Activated CD4-positive, alpha-beta T cell treated with anti-CD3 and anti-CD28 coated beads, Interleukin-2, amount 10 ng/mL, durations not matched to agents 7 days and 5 days (primary cell): ENCODE measurements at regions not wholly inside any gene's neighbourhood (a gene's known extent, or its start where the extent isn't known, plus 50 kb on each side); places are given as distances from the start of the nearest gene placed in this dataset.

Experiments used
- CTCF ChIA-PET: fragments of 350-600 bp; sonication (Branson Sonifier 250); formaldehyde crosslinking; loops from one replicate; lab custom pipeline; 2021; ENCODE audit warnings: antibody characterized with exemption; lab: Charles Lee
- POLR2A ChIA-PET: fragments of 350-600 bp; sonication (Branson Sonifier 250); formaldehyde crosslinking; loops from one replicate; lab custom pipeline; 2021; ENCODE audit warnings: antibody characterized with exemption; lab: Charles Lee
- DNase-seq: peaks from one replicate; pipeline ENCODE4 v3.0.0-alpha.2; 2020
- H3K27ac Mint-ChIP-seq: one replicate; pipeline ENCODE4 v1.8.0; 2021; ENCODE audit warnings: mild to moderate bottlenecking, moderate library complexity, mixed read lengths
- H3K27me3 Mint-ChIP-seq: one replicate; pipeline ENCODE4 v1.8.0; 2021; ENCODE audit warnings: mixed read lengths
- H3K36me3 Mint-ChIP-seq: one replicate; pipeline ENCODE4 v1.8.0; 2021; ENCODE audit warnings: low read depth, mixed read lengths
- H3K4me1 Mint-ChIP-seq: one replicate; pipeline ENCODE4 v1.8.0; 2021; ENCODE audit warnings: mixed read lengths
- H3K4me3 Mint-ChIP-seq: one replicate; pipeline ENCODE4 v1.8.0; 2021; ENCODE audit warnings: mild to moderate bottlenecking, moderate library complexity, mixed read lengths
- H3K9me3 Mint-ChIP-seq: one replicate; pipeline ENCODE4 v1.8.0; 2021; ENCODE audit warnings: mixed read lengths

DNA sequence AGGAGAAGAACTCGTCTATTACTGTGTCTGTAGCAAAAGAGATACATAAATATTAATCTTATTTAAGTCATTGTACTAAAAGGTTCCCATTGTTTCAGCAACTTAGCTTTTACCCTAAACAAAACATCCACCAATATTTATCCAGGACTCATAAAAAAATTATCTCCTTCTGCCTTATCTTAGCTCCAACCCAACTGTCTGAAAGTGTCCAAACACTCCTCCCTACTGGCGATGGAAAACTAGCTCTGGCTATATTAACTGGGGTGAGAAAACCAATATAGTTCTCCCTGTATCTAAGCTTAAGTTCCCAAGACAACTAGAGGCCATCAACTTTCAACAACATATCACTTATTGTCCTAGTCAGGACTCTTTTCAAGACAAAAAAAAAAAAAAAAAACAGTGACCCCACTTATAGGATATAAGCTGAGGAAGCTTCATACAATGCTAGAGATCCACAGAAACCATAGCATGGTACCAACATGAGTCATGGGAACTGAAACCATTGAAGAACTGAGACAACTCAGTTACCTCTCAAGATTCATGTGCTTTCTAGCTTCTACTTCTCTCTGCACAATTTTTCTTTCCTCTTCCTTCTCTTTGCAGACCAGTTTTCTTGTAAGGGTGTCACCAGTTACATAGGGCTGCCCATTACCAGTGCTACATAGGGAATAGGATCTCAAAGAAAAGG, 150.7 kb upstream of the RASA1 start:
- H3K9me3 Mint-ChIP-seq: peaks cover 7% of the 10 kb centered on the region
- peaks cover 49% of the 10 kb centered on the region for H3K4me1 Mint-ChIP-seq
- peaks cover 6% of the 10 kb centered on the region for H3K36me3 Mint-ChIP-seq
- H3K4me3 Mint-ChIP-seq: no peak overlapping the region
- POLR2A ChIA-PET: interaction anchor here (0.6 kb wide), 1 partner anchor 10 kb away, joined by 3 read pairs; no protein-coding TSS in a partner anchor
- CTCF ChIA-PET: interaction anchor here (0.6 to 2.2 kb wide), 9 partner anchors 9 to 38 kb away, joined by 3 to 9 read pairs (median 4); no protein-coding TSS in a partner anchor
- no peak overlapping the region for H3K27ac Mint-ChIP-seq
- no peak for DNase-seq
- H3K27me3 Mint-ChIP-seq: no peaks in the 10 kb centered on the region

DNA sequence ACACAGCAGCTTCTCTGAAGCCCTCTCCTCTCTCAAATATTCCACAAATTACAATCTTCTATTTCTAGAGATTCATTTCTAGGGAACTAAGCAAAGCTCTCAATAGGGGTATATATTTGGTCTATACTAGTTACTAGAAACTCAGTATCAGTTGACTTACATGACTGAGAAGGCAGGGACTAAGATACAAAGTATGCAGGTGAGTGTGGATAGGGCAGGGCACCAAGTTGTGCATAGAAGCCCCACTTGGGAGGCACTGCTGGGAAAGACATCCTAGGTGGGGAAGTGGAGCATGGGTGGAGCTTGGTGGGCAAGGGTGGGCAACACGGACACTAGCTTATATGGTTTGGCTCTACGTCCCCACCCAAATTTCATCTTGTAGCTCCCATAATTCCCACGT, 148.1 kb upstream of the RASA1 start:
- H3K9me3 Mint-ChIP-seq: peaks cover 7% of the 10 kb centered on the region
- H3K27ac Mint-ChIP-seq: peak overlapping the region; percentile 64
- H3K36me3 Mint-ChIP-seq: peaks cover 6% of the 10 kb centered on the region
- no peak for DNase-seq
- peaks cover 4% of the 10 kb centered on the region for H3K27me3 Mint-ChIP-seq
- no peak overlapping the region for H3K4me3 Mint-ChIP-seq
- ChIA-PET CTCF (interaction anchor here (0.6 kb wide), 1 partner anchor 19 kb away, joined by 4 read pairs; no protein-coding TSS in a partner anchor), POLR2A (no interaction called here)
- H3K4me1 Mint-ChIP-seq: peaks cover 59% of the 10 kb centered on the region

DNA sequence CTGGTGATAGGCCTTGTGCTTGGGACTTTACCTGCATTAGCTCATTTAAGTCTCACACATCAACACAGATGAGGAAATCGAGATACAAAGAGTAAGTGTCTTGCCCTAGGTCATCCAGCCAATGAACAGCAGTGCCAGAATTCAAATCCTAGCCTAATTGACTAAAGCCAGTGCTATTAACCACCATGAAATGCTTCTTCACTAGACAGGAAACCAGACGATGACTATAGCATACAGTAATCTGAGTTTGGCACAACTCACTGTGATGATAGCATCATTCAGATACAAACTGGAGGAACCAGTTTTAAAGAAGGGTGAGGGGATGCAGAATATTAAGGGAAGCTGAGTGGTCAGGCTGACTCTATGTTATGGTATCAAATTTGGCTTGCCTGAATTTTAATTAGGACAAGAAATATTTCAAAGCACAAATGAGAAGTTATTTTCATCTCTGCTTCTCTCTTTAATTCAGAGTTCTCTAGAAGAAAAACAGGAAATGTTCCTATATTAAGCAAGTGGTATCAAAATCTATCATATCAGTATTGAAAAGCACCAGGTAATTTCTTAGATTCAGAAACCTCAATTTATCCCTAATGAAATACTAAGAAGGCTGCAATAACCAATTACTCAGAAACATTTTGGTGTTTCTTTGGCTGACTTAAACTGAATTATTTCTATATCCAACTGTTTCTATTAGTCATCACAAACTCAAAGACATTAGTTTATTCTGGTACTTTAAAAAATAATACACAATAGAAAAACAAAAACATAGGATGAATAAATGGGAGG, 147.0 kb upstream of the RASA1 start:
- CTCF ChIA-PET: interaction anchor here (0.7 kb wide), 1 partner anchor 20 kb away, joined by 3 read pairs; no protein-coding TSS in a partner anchor
- Mint-ChIP-seq H3K27ac (peak overlapping the region; percentile 86), H3K27me3 (peaks cover 4% of the 10 kb centered on the region), H3K4me1 (peaks cover 59% of the 10 kb centered on the region), H3K9me3 (peaks cover 7% of the 10 kb centered on the region), H3K4me3 (peak overlapping the region; percentile 18), H3K36me3 (peaks cover 6% of the 10 kb centered on the region)
- peak; percentile 10 for DNase-seq
- POLR2A ChIA-PET: no interaction called here

DNA sequence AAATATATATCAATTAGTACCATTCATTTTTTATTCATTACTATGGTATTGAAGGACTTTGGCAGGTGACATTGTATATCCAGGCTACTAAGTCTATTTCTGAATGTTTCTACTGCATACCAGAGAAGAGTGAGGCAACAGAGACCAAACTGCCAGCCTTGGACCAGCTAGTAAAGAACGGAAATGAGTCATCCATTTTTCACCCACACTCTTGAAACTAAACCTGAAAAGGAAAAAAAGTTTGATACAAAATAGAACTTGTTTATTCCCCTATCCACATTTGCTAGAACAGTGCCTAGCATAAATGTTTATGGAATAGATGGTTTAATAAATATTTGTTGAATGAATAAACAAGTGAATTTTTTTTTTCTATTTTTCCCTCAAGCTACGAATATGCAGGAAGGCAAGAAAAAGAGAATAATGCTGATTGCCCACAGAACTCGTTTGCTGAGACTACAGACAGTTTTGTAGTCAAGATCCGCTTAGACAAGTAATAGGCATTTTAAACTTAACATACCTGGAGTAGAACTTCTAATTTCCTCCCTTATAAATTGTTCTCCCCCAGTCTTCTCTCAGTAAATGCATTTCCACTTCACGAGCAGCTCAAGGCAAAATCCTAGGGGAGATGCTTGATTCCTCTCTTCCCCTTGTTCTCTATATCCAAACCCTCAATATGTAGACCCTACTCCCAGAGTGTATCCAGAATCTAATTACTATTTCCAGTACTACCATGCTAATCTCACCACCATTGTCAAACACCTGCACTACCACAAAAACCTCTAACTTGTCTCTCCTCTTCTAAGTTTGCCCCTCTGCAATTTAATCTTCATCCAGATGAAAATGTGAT, 146.2 kb upstream of the RASA1 start:
- POLR2A ChIA-PET: no interaction called here
- Mint-ChIP-seq H3K9me3 (peaks cover 7% of the 10 kb centered on the region), H3K36me3 (peaks cover 6% of the 10 kb centered on the region), H3K27me3 (peaks cover 4% of the 10 kb centered on the region), H3K4me3 (peak overlapping the region; percentile 35), H3K4me1 (peaks cover 59% of the 10 kb centered on the region), H3K27ac (peak overlapping the region; percentile 86)
- peak; percentile 52 for DNase-seq
- CTCF ChIA-PET: no interaction called here

DNA sequence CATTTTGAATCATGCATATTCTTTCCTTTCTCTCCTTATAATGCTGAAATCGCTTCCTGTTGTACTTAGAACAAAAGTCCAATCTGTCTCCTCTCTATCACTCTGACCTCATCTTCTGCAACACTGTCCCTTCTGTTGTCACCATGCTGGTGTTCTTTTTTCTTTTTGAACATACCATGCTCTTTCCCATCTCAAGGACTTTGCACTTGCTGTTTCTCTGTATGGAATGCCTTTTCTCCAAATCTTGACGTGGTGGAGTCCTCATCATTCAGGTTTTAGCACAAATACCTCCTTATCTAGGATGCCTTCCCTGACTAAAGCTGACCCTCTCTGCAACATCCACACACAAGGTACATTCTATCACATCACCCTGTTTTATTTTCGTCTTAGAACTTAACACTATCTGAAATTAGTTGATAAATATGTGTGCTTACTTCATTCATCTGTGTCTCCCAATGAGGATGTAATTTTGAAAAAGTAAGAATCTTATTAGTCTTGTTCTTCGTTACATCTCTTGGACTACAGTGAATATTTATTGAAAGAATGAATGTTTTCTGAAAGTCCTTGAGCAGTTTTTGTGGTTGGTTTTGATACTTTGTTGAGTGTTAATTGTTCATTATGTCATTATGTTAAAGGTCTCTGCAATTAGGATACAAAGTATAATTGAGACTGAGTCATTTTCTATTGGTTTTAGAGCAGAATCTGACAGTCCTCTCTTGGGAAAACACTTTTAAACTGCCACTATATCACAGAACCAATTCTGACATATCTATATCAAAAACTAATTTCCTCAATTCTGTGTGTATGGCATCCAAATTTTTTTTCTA, 145.3 kb upstream of the RASA1 start:
- peak overlapping the region; percentile 86 for H3K27ac Mint-ChIP-seq
- no peak for DNase-seq
- peak overlapping the region; percentile 35 for H3K4me3 Mint-ChIP-seq
- POLR2A ChIA-PET: no interaction called here
- H3K9me3 Mint-ChIP-seq: peaks cover 6% of the 10 kb centered on the region
- peaks cover 6% of the 10 kb centered on the region for H3K36me3 Mint-ChIP-seq
- CTCF ChIA-PET: interaction anchor here (1.1 to 1.2 kb wide), 3 partner anchors 9 to 42 kb away, joined by 3 read pairs; no protein-coding TSS in a partner anchor
- peaks cover 58% of the 10 kb centered on the region for H3K4me1 Mint-ChIP-seq
- peaks cover 4% of the 10 kb centered on the region for H3K27me3 Mint-ChIP-seq

DNA sequence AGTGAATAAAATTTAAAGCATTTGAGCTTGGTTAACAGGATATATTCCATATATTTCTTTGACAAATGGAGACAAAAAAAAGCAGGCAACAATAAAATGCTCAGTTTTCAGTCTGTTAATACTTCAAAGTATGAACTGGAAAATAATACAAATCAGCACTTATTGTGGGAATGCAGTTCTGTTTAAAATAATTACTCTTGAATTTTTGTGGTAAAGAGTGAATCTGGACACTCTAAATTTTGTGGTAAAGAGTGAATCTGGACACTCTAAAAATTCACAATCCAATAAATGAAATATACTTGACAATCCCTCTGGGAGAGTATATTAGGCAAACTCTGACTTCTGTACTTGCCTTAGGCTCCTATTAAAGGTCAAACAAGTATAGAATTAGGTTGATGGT, 141.9 kb upstream of the RASA1 start:
- ChIA-PET POLR2A (no interaction called here), CTCF (no interaction called here)
- DNase-seq: no peak
- H3K9me3 Mint-ChIP-seq: peaks cover 7% of the 10 kb centered on the region
- no peak overlapping the region for H3K4me3 Mint-ChIP-seq
- peaks cover 45% of the 10 kb centered on the region for H3K4me1 Mint-ChIP-seq
- peaks cover 4% of the 10 kb centered on the region for H3K27me3 Mint-ChIP-seq
- no peaks in the 10 kb centered on the region for H3K36me3 Mint-ChIP-seq
- no peak overlapping the region for H3K27ac Mint-ChIP-seq

DNA sequence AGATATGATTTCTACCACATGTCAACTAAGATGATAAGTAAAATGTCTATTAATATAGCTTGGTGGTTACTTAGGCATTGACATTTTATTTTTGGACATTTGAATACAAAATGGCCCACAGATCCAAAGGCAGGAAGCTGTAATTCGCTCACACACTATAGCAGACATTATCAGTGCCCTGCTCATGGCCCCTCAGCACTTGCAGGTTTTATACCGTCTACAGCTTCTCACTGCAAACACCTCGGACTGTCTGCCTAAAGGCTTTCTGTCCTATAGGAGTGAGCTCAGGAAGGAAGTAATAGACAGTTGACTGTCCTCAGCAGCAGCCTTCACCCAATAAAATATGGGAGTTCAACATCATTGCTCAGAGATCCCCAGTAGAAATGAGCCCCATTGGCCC, 140.8 kb upstream of the RASA1 start:
- Mint-ChIP-seq H3K27me3 (peaks cover 4% of the 10 kb centered on the region), H3K36me3 (no peaks in the 10 kb centered on the region), H3K27ac (no peak overlapping the region), H3K4me3 (no peak overlapping the region), H3K9me3 (peaks cover 7% of the 10 kb centered on the region), H3K4me1 (peaks cover 34% of the 10 kb centered on the region)
- ChIA-PET POLR2A (interaction anchor here (0.6 to 1.0 kb wide), 2 partner anchors 10 to 168 kb away, joined by 3 read pairs; no protein-coding TSS in a partner anchor), CTCF (interaction anchor here (0.9 to 1.5 kb wide), 4 partner anchors 10 to 26 kb away, joined by 4 to 6 read pairs (median 5); no protein-coding TSS in a partner anchor)
- DNase-seq: no peak

DNA sequence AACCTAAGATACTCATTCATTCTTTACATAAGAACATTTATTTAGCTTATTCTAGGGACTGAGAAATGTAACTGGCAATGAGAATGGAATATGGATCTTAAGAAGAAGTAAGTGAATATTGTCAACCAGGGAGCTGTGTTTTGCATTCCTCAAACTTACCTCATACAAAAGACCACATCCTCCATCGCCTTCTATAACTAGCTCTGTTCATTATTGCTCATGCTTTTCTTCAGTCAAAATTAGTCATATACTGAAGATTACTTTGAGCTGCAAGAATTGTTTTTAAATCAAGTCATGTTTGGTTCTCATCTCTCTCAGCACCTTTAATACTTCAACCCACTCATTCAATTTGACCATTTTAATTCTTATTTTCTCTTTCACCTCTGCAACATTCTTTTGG, 140.3 kb upstream of the RASA1 start:
- peaks cover 4% of the 10 kb centered on the region for H3K27me3 Mint-ChIP-seq
- H3K4me3 Mint-ChIP-seq: no peak overlapping the region
- peaks cover 28% of the 10 kb centered on the region for H3K4me1 Mint-ChIP-seq
- no peak for DNase-seq
- ChIA-PET POLR2A (interaction anchor here (0.6 to 1.0 kb wide), 3 partner anchors 10 to 1080 kb away, joined by 3 to 4 read pairs (median 3); no protein-coding TSS in a partner anchor), CTCF (interaction anchor here (0.6 to 1.5 kb wide), 6 partner anchors 10 to 259 kb away, joined by 3 to 6 read pairs (median 4); no protein-coding TSS in a partner anchor)
- H3K9me3 Mint-ChIP-seq: peaks cover 7% of the 10 kb centered on the region
- H3K27ac Mint-ChIP-seq: no peak overlapping the region
- no peaks in the 10 kb centered on the region for H3K36me3 Mint-ChIP-seq

DNA sequence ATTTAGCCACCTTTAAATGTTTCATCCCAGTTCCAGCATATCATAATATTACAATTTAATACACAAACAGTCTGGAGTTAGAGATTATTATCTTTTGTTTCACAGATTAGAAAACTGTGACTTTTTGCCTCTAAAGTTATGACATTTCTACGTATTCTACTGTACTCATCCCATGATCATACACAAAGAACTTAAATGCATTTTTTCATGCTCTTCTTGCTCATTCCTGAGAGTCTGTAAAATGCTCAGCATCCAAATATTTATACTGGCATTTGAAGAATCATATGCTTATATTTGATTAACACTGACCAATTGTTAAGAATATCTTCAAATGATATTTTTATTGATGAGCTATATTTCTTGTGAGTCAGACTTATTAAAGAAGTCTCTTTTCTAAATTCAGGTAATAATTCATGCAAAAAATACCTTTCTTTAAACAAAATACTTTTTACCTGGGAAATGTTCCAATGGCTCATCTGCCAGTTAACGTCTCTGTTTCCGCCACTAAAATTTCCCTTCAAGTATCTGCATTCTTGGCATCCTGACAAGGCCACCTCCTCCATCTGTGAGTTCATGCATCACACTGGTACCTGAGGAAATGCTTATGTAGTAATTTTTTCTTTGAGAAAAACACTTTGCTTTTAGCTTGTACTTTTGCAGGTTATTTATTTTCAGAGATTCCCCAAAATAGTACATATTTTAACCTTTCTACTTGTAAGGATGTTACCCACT, 139.6 kb upstream of the RASA1 start:
- ChIA-PET CTCF (interaction anchor here (0.6 to 1.5 kb wide), 6 partner anchors 11 to 258 kb away, joined by 3 to 6 read pairs (median 4); no protein-coding TSS in a partner anchor), POLR2A (interaction anchor here (1.0 kb wide), 1 partner anchor 11 kb away, joined by 3 read pairs; no protein-coding TSS in a partner anchor)

DNA sequence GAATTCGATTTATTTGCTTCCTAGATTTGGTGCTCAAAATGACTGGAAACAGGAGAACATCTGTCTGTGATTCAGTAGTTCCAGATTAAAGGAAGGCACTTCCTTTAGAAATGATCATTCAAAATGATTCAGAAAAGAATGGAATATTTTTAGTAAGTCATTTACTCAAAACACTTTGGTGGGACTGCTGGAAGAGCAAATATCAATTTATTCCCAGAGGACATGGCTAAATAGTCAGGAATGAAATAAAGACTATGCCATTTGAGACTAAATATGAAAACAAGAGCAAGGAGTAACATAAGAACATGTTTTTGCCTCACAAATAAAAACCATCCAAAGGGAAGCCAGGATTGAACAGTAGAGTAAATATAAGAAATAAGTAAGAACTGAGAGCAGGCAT, 138.6 kb upstream of the RASA1 start:
- POLR2A ChIA-PET: no interaction called here
- DNase-seq: no peak
- Mint-ChIP-seq H3K9me3 (peaks cover 7% of the 10 kb centered on the region), H3K27ac (no peak overlapping the region), H3K4me1 (peaks cover 18% of the 10 kb centered on the region), H3K4me3 (no peak overlapping the region), H3K36me3 (no peaks in the 10 kb centered on the region), H3K27me3 (no peaks in the 10 kb centered on the region)
- CTCF ChIA-PET: interaction anchor here (1.3 kb wide), 1 partner anchor 54 kb away, joined by 4 read pairs; no protein-coding TSS in a partner anchor

More for the DNA sequence above, 139.6 kb upstream of the RASA1 start:
- Mint-ChIP-seq H3K27ac (no peak overlapping the region), H3K4me3 (no peak overlapping the region), H3K27me3 (peaks cover under 1% of the 10 kb centered on the region), H3K4me1 (peaks cover 21% of the 10 kb centered on the region), H3K9me3 (peaks cover 7% of the 10 kb centered on the region), H3K36me3 (no peaks in the 10 kb centered on the region)
- DNase-seq: no peak

DNA sequence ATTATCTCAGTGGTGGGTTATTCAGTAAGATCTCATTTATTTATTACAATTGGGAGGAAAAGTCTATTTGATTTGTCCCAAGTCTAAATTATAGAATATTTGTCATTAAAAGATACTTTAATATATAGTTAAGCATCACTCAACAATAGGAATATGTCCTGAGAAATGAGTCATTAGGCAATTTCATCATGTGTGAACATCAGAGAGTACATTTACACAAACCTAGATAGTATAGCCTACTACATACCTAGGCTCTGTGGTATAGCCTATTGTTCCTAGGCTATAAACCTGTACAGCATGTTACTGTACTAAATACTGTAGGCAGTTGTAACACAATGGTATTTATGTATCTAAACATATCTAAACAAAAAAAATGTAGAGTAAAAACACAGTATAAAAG, 135.0 kb upstream of the RASA1 start:
- DNase-seq: no peak
- no peak overlapping the region for H3K4me3 Mint-ChIP-seq
- peaks cover 11% of the 10 kb centered on the region for H3K9me3 Mint-ChIP-seq
- H3K36me3 Mint-ChIP-seq: no peaks in the 10 kb centered on the region
- H3K4me1 Mint-ChIP-seq: peaks cover 7% of the 10 kb centered on the region
- ChIA-PET CTCF (no interaction called here), POLR2A (no interaction called here)
- H3K27me3 Mint-ChIP-seq: no peaks in the 10 kb centered on the region
- no peak overlapping the region for H3K27ac Mint-ChIP-seq
